ENCODE measurements at regions not wholly inside any gene's neighbourhood (a gene's known extent, or its start where the extent isn't known, plus 50 kb on each side); places are given as distances from the start of the nearest gene placed in this dataset.

DNA sequence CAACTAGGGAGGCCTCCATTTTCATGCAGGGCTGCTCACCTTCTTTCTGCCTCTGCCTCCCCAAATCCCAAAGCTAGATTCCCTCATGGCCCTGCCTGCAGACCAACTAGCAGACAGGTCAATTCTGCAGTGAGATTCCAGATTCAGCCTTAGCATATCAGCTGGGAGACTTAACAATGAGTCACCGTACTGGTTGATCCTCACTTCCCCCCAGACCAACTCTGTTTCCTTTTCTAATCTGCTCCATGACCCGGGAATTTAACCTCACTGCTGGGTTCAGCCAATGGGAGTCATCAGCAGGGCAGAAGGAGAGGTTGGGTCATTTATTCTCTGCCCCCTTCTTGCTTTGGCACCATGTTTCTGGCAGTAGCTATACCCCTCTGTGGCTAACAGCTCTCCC, 140.6 kb upstream of the GRIK3 start:
- TF ChIP-seq ZFX (IDR thresholded peaks at IDR 0.05) (no peak), MAX (IDR thresholded peaks at IDR 0.05) (no peak), POLR2A (IDR thresholded peaks at IDR 0.05; ENCODE audit: borderline replicate concordance, extremely low read depth, insufficient read depth, insufficient read length) (no peak), ELF1 (IDR thresholded peaks at IDR 0.05; ENCODE audit: borderline replicate concordance, low read depth) (no peak), EZH2 (IDR thresholded peaks at IDR 0.05) (no peak), TCF7L2 (IDR thresholded peaks at IDR 0.05; ENCODE audit: borderline replicate concordance, extremely low read depth, insufficient read depth, insufficient read length) (no peak), RAD21 (IDR thresholded peaks at IDR 0.05; ENCODE audit: low read depth) (no peak)
- TF ChIP-seq, protein P1, sequence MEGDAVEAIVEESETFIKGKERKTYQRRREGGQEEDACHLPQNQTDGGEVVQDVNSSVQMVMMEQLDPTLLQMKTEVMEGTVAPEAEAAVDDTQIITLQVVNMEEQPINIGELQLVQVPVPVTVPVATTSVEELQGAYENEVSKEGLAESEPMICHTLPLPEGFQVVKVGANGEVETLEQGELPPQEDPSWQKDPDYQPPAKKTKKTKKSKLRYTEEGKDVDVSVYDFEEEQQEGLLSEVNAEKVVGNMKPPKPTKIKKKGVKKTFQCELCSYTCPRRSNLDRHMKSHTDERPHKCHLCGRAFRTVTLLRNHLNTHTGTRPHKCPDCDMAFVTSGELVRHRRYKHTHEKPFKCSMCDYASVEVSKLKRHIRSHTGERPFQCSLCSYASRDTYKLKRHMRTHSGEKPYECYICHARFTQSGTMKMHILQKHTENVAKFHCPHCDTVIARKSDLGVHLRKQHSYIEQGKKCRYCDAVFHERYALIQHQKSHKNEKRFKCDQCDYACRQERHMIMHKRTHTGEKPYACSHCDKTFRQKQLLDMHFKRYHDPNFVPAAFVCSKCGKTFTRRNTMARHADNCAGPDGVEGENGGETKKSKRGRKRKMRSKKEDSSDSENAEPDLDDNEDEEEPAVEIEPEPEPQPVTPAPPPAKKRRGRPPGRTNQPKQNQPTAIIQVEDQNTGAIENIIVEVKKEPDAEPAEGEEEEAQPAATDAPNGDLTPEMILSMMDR (IDR thresholded peaks at IDR 0.05 in 2 of 3, conservative IDR thresholded peaks at IDR 0.05 in 1 of 3; ENCODE audit: borderline replicate concordance in 1 of 3, insufficient read depth in 1 of 3, low read depth in 2 of 3, low read length in 2 of 3) = no peak

All from HCT116 (cell line).